LHCN-M2 (cell line): ENCODE measurements at regions not wholly inside any gene's neighbourhood (a gene's known extent, or its start where the extent isn't known, plus 50 kb on each side); places are given as distances from the start of the nearest gene placed in this dataset.

Source experiments
- DNase-seq: peaks from one replicate; pipeline ENCODE4 v3.0.0-alpha.2; 2012; ENCODE audit warnings: low read depth

DNA sequence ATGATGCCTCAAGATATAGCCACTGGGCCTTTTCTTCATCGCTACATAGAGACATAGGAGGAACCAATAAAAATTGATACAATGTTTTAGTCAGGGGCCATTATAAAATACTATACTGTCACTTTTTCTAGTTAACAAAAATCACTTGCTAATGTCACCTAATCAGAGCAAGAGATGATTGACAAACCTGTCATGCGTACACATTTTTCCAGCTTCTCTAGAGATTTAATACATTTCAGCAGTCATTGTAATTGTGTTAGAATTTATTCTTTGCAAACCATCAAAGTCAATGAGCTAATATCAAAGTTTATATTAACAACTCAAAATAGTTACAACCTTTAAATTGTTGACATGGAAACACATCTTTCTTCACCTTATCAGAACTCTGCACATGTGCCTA lies 513.6 kb upstream of the SEMA6A start:
- no peak for DNase-seq

GRCh38 chr5:117084067-117084466 lies 509.4 kb upstream of the SEMA6A start:
- DNase-seq, result no peak

DNA sequence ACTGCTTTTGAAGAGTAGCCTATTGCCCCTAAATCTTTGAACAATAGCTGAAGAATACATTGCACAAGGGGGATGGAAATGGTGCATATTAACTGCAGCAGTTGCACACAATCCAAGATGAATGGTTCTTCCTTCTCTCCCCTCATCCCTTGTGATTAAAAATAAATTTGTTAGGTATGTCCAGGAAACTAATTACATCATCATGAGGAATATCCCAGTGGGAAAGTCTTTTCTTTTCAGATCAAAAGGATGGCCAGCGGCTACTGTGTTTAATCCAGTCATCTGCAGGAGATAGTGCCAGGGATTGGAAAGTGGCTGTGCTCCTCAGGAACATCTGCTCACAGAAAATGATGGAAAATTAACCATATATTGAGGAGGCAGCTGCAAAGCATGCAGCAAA lies 508.4 kb upstream of the SEMA6A start:
- no peak for DNase-seq

GRCh38 chr5:117077142-117077541 lies 502.5 kb upstream of the SEMA6A start:
- no peak for DNase-seq

- no peak for DNase-seq
Measured at GRCh38 chr5:117072439-117072838, 497.8 kb upstream of the SEMA6A start.

DNA sequence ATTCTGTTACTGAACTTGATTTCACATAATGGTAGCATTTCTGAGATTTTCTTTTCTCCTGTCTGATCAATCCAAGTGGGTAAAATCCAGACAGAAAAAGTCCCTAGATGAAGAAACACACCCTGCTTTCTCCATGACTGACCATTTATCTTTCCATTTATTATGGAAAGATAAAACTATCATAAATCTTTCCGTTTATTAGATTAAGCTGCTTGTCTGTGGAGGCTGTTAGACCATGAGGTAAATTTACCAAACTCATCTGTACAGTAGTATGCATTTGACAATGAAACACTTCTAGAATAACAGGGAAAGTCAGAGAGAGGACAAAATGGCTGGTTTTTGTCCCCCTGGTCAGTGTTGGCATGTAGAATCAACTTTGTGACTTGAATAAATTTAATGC lies 491.2 kb upstream of the SEMA6A start:
- DNase-seq, result no peak

DNA sequence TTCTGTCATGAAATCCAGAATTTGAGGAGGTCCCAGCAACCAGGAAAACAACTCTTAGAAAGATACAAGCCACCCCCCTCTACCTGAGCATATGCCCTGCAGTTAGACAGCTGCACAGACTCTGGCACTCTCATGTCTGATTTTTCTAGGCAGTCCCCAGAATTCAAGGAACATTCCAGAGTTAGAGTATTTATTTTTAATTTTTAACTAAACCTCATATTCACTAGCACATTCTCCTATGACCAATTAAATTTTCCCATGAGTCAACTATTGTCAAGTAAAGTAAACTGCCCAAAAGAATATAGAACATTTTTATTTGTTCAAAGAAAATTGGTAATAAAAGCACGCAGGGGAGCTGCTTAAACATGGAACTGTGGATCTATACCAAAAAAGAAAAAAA lies 490.5 kb upstream of the SEMA6A start:
- no peak for DNase-seq

- DNase-seq, result no peak
Measured at GRCh38 chr5:117060099-117060498, 485.5 kb upstream of the SEMA6A start.

DNA sequence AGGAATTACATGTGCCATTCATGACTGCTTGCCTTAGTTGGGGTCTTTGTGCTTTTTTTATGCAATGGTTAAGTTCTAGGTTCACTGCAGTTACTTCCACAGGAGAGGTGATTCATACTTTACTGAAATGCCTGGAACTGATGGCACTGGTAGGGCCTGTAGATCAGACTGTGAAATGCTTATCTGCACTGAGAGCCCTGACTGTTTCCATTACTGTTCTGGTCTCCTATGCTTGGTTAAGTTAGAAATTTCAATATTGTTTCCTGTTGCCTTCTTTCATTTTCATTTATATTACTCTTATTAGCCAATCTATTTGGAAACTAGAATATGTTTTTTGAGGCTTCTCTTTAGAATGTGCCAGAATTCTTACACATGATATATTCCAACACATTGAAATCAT lies 484.1 kb upstream of the SEMA6A start:
- DNase-seq, result no peak

- no peak for DNase-seq
Measured at GRCh38 chr5:117055517-117055916, 480.9 kb upstream of the SEMA6A start.

- DNase-seq, result no peak
Measured at GRCh38 chr5:117054911-117055310, 480.3 kb upstream of the SEMA6A start.

DNA sequence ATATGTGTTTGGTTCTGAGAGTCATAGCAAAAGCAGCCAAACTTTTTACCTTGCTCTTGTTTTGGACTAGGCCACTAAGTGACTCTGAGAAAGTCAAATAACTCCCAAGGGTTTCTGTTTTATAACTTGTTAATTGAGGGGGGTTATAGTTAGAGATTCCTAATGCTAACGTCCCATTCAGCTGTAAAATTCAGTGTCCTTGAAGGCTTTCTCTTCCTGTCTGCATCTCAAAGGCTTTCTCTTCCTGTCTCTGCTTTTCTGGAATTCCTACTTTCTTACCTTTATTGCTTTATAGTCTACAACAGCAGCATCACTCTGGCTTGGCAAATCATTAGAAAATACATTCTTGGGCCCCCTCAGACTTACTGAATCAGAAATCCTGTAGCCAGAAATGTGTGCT lies 479.5 kb upstream of the SEMA6A start:
- no peak for DNase-seq

GRCh38 chr5:117041926-117042595 lies 467.4 kb upstream of the SEMA6A start:
- DNase-seq, result no peak

DNA sequence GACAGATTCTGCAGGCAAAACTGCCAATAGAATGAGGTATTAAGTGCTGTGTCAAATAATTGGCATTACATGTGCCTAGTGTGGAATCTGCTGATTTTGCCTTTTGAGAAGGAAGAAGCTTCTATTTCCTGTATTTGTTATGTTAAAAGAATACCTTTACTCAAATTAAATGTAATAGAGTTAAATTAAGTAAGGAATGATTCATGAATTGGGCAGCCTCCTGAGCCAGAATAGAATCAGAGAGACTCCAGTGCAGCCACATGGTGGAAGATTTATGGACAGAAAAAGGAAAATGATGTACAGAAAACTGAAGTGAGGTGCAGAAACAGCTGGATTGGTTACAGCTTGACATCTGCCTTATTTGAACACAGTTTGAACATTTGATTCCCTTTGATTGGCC lies 464.4 kb upstream of the SEMA6A start:
- DNase-seq, result no peak

- no peak for DNase-seq
Measured at GRCh38 chr5:117027384-117027783, 452.8 kb upstream of the SEMA6A start.

DNA sequence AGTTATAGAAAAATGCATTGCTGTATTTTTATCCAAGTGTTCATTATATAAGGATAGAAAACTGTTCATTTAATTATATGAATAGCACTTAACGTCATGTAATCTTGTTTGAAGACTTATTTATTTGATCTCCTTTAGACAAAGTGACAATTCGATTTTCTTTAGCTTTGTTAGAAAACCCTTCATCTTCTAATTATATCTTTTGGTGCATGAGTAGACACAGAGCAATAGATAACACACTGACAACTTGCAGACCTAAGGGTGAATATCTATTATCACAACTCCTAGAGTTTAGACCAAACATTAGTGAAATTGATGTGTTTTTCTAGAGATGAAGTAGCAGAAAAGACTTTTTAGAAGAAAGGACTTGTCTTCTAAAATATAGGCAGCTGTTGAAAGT lies 446.4 kb upstream of the SEMA6A start:
- no peak for DNase-seq

DNA sequence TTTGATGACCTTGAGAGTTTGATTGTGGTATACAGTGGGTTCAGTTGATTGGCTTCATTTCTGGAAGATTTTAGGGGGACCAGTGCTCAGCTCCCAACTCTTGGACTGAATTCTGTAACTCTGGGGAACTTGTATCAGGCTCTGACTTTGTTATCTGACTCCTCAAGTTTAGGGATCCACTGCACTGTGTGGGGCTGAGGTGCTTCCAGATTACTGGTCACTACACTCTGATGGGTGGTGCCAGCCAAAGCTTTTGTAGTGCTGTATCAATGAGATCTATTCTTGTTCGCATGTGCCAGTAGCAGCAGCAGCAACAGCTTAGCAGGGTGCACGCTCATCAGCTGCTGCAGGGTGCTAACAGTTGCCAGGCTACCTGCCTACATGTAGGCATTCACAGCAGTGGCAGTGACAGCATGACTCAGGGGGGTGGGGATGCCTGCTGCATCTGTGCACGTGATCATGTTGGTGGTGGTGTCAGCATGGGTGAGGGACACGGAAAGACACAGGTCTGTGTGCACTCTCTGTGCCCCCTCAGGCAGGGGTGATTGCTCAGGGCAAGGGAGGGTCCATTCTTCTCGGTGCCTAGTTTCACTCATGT lies 438.8 kb upstream of the SEMA6A start:
- DNase-seq, result no peak

DNA sequence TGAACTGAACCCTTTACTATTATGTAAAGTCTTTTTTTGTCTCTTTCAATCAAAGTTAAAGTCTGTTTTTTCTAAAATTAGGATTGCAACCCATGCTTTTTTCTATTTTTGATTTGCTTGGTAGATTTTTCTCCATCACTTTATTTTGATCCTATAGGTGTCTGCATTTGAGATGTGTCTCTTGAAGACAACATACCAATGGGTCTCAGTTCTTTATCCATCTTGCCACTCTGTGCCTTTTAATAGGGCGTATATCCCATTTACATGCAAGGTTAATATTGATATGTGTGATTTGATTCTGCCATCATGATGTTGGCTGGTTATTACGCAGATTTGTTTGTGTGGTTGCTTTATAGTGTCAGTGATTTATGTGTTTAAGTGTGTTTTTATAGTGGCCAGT lies 436.0 kb upstream of the SEMA6A start:
- DNase-seq, result no peak

- DNase-seq, result no peak
Measured at GRCh38 chr5:116998024-116998423, 423.4 kb upstream of the SEMA6A start.

GRCh38 chr5:116992681-116993080 lies 418.1 kb upstream of the SEMA6A start:
- no peak for DNase-seq

GRCh38 chr5:116989995-116990394 lies 415.4 kb upstream of the SEMA6A start:
- DNase-seq, result no peak

DNA sequence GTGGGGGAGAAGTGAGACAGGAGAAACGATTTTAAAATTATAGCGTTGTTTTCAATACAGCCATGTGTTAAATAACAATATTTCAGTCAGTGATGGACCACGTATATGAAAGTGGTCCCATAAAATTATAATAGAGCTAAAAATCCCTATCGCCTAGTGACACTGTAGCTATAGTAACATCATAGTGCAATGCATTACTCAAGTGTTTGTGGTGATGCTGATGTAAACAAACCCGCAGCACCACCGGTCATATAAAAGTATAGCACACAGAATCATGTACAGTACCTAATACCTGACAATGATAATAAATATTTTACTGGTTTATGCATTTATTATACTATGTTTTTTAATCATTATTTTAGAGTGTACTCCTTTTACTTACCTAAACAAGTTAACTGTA lies 407.4 kb upstream of the SEMA6A start:
- DNase-seq, result no peak

- no peak for DNase-seq
Measured at GRCh38 chr5:116980581-116980980, 406.0 kb upstream of the SEMA6A start.

GRCh38 chr5:116976767-116977166 lies 402.1 kb upstream of the SEMA6A start:
- no peak for DNase-seq
